ENCODE measurements at regions not wholly inside any gene's neighbourhood (a gene's known extent, or its start where the extent isn't known, plus 50 kb on each side); places are given as distances from the start of the nearest gene placed in this dataset.

- intact Hi-C loops (cut with DNase I) = loop anchor here (1.0 to 10.0 kb wide), 16 partner anchors 72 to 638 kb away; no protein-coding TSS in a partner anchor
- no peak for ATAC-seq
- TF ChIP-seq CTCF (IDR thresholded peaks at IDR 0.05) = no peak
- Histone ChIP-seq H3K4me3 (no peak overlapping the region), H3K27ac (no peak overlapping the region), H3K27me3 (no peaks in the 10 kb centered on the region), H3K4me1 (peaks cover 0 to 17% (median 8%) of the 10 kb centered on the region in 9 donors), H3K9me3 (no peaks in the 10 kb centered on the region), H3K36me3 (no peaks in the 10 kb centered on the region)
- DNase-seq = no peak
- 87 to 94% methylated on average over 3 of the region's 3 CpGs for WGBS, 2 donors
Observed at GRCh38 chr3:30113906-30114305, 492.5 kb upstream of the TGFBR2 start.

- Histone ChIP-seq H3K27ac (no peak overlapping the region), H3K4me3 (no peak overlapping the region), H3K27me3 (no peaks in the 10 kb centered on the region), H3K9me3 (no peaks in the 10 kb centered on the region), H3K4me1 (peaks cover 0 to 17% (median 8%) of the 10 kb centered on the region in 9 donors), H3K36me3 (no peaks in the 10 kb centered on the region)
- DNase-seq (no peak), ATAC-seq (no peak)
- intact Hi-C loops (cut with DNase I) = loop anchor here in 9 of 10 donors (5.0 to 10.0 kb wide), 10 partner anchors 73 to 637 kb away; no protein-coding TSS in a partner anchor
- no peak for TF ChIP-seq CTCF (IDR thresholded peaks at IDR 0.05)
- 70 to 81% methylated on average over 2 of the region's 2 CpGs for WGBS, 2 donors
Observed at GRCh38 chr3:30114918-30115317, 491.5 kb upstream of the TGFBR2 start.

- Histone ChIP-seq H3K9me3 (peaks cover 0 to 6% (median 0%) of the 10 kb centered on the region in 11 donors), H3K27ac (no peak overlapping the region), H3K4me1 (peaks cover 0 to 10% (median 0%) of the 10 kb centered on the region in 9 donors), H3K27me3 (no peaks in the 10 kb centered on the region), H3K36me3 (no peaks in the 10 kb centered on the region), H3K4me3 (no peak overlapping the region)
- TF ChIP-seq CTCF (IDR thresholded peaks at IDR 0.05) = no peak
- DNase-seq (no peak), ATAC-seq (no peak)
- WGBS, 2 donors = 77 to 90% methylated on average over 1 of the region's 1 CpG
- intact Hi-C loops (cut with DNase I) = loop anchor here in 1 of 10 donors (5.0 kb wide), 1 partner anchor 70 kb away; no protein-coding TSS in a partner anchor
Observed at GRCh38 chr3:30122359-30122758, 484.0 kb upstream of the TGFBR2 start.

- WGBS, 2 donors = 67% methylated on average over 3 of the region's 3 CpGs
- TF ChIP-seq CTCF (IDR thresholded peaks at IDR 0.05) = no peak
- ATAC-seq (no peak), DNase-seq (no peak)
- Histone ChIP-seq H3K4me1 (peaks cover 0 to 10% (median 0%) of the 10 kb centered on the region in 9 donors), H3K9me3 (peaks cover 0 to 15% (median 0%) of the 10 kb centered on the region in 11 donors), H3K27ac (no peak overlapping the region), H3K27me3 (no peaks in the 10 kb centered on the region), H3K4me3 (no peak overlapping the region), H3K36me3 (no peaks in the 10 kb centered on the region)
- intact Hi-C loops (cut with DNase I) = loop anchor here in 1 of 10 donors (5.0 kb wide), 1 partner anchor 69 kb away; no protein-coding TSS in a partner anchor
Observed at GRCh38 chr3:30123224-30123623, 483.2 kb upstream of the TGFBR2 start.

Measured in heart right ventricle (tissue), 16 donors.